A549 (cell line): ENCODE measurements at regions not wholly inside any gene's neighbourhood (a gene's known extent, or its start where the extent isn't known, plus 50 kb on each side); places are given as distances from the start of the nearest gene placed in this dataset.

Experiments
- ATAC-seq, 2 experiments: fragments of 200-7000 bp in 1 of 2; fragments of >200 bp in 1 of 2; cut with Nextera tagmentation in 1 of 2; cut with Tn5 transposase in 1 of 2; 3 replicates each; pipeline versions ENCODE4 v1.8.0 to v1.9.1; 2018 to 2020; ENCODE audit warnings: mild to moderate bottlenecking in 1 of 2, moderate library complexity in 1 of 2
- CTCF ChIA-PET: fragments of 300-600 bp; sonication (Branson Sonifier 250); formaldehyde crosslinking; extraction: SDS; loops from one replicate; lab custom pipeline; 2021; ENCODE audit warnings: antibody characterized with exemption, inconsistent platforms; lab: Yijun Ruan, JAX
- POLR2A ChIA-PET: fragments of 350-600 bp; formaldehyde crosslinking; extraction: SDS; loops from one replicate; lab custom pipeline; 2021; ENCODE audit warnings: antibody characterized with exemption, inconsistent platforms; lab: Yijun Ruan, JAX
- DNase-seq, 2 experiments: peaks; one replicate each; pipeline versions ENCODE4 v3.0.0 to v3.0.0-alpha.2; 2011 to 2016; ENCODE audit warnings: low read depth in 1 of 2, low spot score in 1 of 2
- FAIRE-seq: peaks from 2 replicates; lab custom pipeline; 2011; peaks lifted over from hg19 to GRCh38; lab: Jason Lieb, UNC
- H3K27ac ChIP-seq, 2 experiments: fragments of >200 bp; sonication (Bioruptor Twin); formaldehyde crosslinking; 3 replicates each; pipeline ENCODE4 v1.5.1; 2016 to 2017
- H3K4me1 ChIP-seq: fragments of >200 bp; sonication (Bioruptor Twin); formaldehyde crosslinking; 3 replicates; pipeline ENCODE4 v1.6.1; 2016
- H3K4me2 ChIP-seq: fragments of >200 bp; sonication (Bioruptor Twin); formaldehyde crosslinking; 3 replicates; pipeline ENCODE4 v1.6.1; 2016
- H3K4me3 ChIP-seq: fragments of >200 bp; sonication (Bioruptor Twin); formaldehyde crosslinking; 3 replicates; pipeline ENCODE4 v1.5.1; 2016
- H3K9me3 ChIP-seq: fragments of >200 bp; sonication (Bioruptor Twin); formaldehyde crosslinking; 3 replicates; pipeline ENCODE4 v1.6.1; 2016
- ATOH8 ChIP-seq: fragments of 250-450 bp; sonication (Bioruptor Pico); IDR thresholded peaks from 2 replicates; pipeline ENCODE4 v1.5.0; 2020; ENCODE audit warnings: low read depth, mild to moderate bottlenecking, moderate library complexity
- BCL3 ChIP-seq: fragments of >200 bp; sonication (Bioruptor Twin); formaldehyde crosslinking; IDR thresholded peaks from 3 replicates; pipeline ENCODE4 v1.6.1; 2016
- BHLHE40 ChIP-seq: IDR thresholded peaks from 2 replicates; pipeline ENCODE4 v1.6.1; 2012; ENCODE audit warnings: low read depth, low read length, inconsistent platforms
- CBX2 ChIP-seq: fragments of 200-600 bp; sonication (generic); IDR thresholded peaks from 2 replicates; pipeline ENCODE4 v1.6.1; 2016; ENCODE audit warnings: low read depth, mild to moderate bottlenecking, borderline replicate concordance
- E2F6 ChIP-seq: IDR thresholded peaks from 2 replicates; pipeline ENCODE4 v1.6.1; 2012; ENCODE audit warnings: low read depth, borderline replicate concordance
- EHF ChIP-seq: fragments of 250-450 bp; sonication (Bioruptor Pico); IDR thresholded peaks from 2 replicates; pipeline ENCODE4 v1.5.0; 2020; ENCODE audit warnings: mild to moderate bottlenecking
- ELK1 ChIP-seq: fragments of 150-350 bp; IDR thresholded peaks from 2 replicates; pipeline ENCODE4 v1.6.1; 2014; ENCODE audit warnings: low read depth, mild to moderate bottlenecking, low read length
- FOSL2 ChIP-seq, 2 experiments: fragments of 450-650 bp in 1 of 2; fragments of >200 bp in 1 of 2; sonication (Bioruptor Twin) in 1 of 2; formaldehyde crosslinking; IDR thresholded peaks; 2 replicates each; pipeline versions ENCODE4 v1.5.0 to v1.6.1; 2016 to 2020; ENCODE audit warnings: mild to moderate bottlenecking in 1 of 2, moderate library complexity in 1 of 2
- FOXS1 ChIP-seq: fragments of 250-450 bp; sonication (Bioruptor Pico); IDR thresholded peaks from 2 replicates; pipeline ENCODE4 v1.5.0; 2020; ENCODE audit warnings: mild to moderate bottlenecking, moderate library complexity
- HDAC2 ChIP-seq: fragments of 200-600 bp; sonication (generic); IDR thresholded peaks from 2 replicates; pipeline ENCODE4 v1.6.1; 2016
- HEYL ChIP-seq: fragments of 250-450 bp; sonication (Bioruptor Pico); IDR thresholded peaks from 2 replicates; pipeline ENCODE4 v1.8.0; 2021; ENCODE audit warnings: mild to moderate bottlenecking, moderate library complexity
- HMGXB4 ChIP-seq: fragments of 250-450 bp; sonication (Bioruptor Pico); IDR thresholded peaks from 2 replicates; pipeline ENCODE4 v1.5.0; 2021; ENCODE audit warnings: mild to moderate bottlenecking, moderate library complexity, borderline replicate concordance
- HOXA7 ChIP-seq: fragments of 250-450 bp; sonication (Bioruptor Pico); IDR thresholded peaks from 2 replicates; pipeline ENCODE4 v1.5.0; 2020; ENCODE audit warnings: mild to moderate bottlenecking, moderate library complexity
- HOXB13 ChIP-seq: fragments of 250-450 bp; sonication (Bioruptor Pico); IDR thresholded peaks from 2 replicates; pipeline ENCODE4 v1.5.0; 2020; ENCODE audit warnings: low read depth, mild to moderate bottlenecking, moderate library complexity
- KDM5A ChIP-seq: fragments of 200-600 bp; sonication (generic); IDR thresholded peaks from 2 replicates; pipeline ENCODE4 v1.6.1; 2016; ENCODE audit warnings: antibody characterized with exemption, mild to moderate bottlenecking
- MAFK ChIP-seq: fragments of 450-650 bp; IDR thresholded peaks from 2 replicates; pipeline ENCODE4 v1.6.1; 2014; ENCODE audit not compliant: partially characterized antibody
- MAX ChIP-seq: IDR thresholded peaks from 2 replicates; pipeline ENCODE4 v1.6.1; 2012
- MAZ ChIP-seq: fragments of 150-350 bp; IDR thresholded peaks from 2 replicates; pipeline ENCODE4 v1.6.1; 2014; ENCODE audit warnings: antibody characterized with exemption, low read depth, low read length, borderline replicate concordance
- MYC ChIP-seq: IDR thresholded peaks from 2 replicates; pipeline ENCODE4 v1.6.1; 2012; ENCODE audit warnings: mild to moderate bottlenecking, inconsistent platforms, low read length, improper control_type of control experiment, borderline replicate concordance
- POLR2AphosphoS2 ChIP-seq: conservative IDR thresholded peaks from 2 replicates; pipeline ENCODE4 v1.6.1; 2012; ENCODE audit warnings: low read length, improper control_type of control experiment, inconsistent platforms
- RAD21 ChIP-seq, 2 experiments: fragments of >200 bp in 1 of 2; sonication (Bioruptor Twin) in 1 of 2; formaldehyde crosslinking in 1 of 2; IDR thresholded peaks in 1 of 2; conservative IDR thresholded peaks in 1 of 2; 2 replicates in 1 of 2; 3 replicates in 1 of 2; pipeline ENCODE4 v1.6.1; 2012 to 2018; ENCODE audit warnings: inconsistent platforms in 1 of 2
- RARB ChIP-seq: fragments of 250-450 bp; sonication (Bioruptor Pico); IDR thresholded peaks from 2 replicates; pipeline ENCODE4 v1.8.0; 2021; ENCODE audit warnings: mild to moderate bottlenecking, moderate library complexity
- RCOR1 ChIP-seq: fragments of 150-350 bp; IDR thresholded peaks from 2 replicates; pipeline ENCODE4 v1.6.1; 2014; ENCODE audit warnings: antibody characterized with exemption, low read length, low read depth
- TFCP2L1 ChIP-seq: fragments of 250-450 bp; sonication (Bioruptor Pico); IDR thresholded peaks from 2 replicates; pipeline ENCODE4 v1.5.0; 2021; ENCODE audit warnings: mild to moderate bottlenecking
- TP53 ChIP-seq: fragments of 250-450 bp; sonication (Bioruptor Pico); IDR thresholded peaks from 2 replicates; pipeline ENCODE4 v1.5.0; 2021; ENCODE audit warnings: mild to moderate bottlenecking, moderate library complexity
- WGBS: methylation state at CpG from one replicate; pipeline ENCODE4 v1.1.6; 2017; ENCODE audit errors: missing lambda C conversion rate; 5-methylcytosine and 5-hydroxymethylcytosine counted together

GRCh38 chr15:79180318-79180717 is 89.7 kb upstream of the RASGRF1 start:
- Histone ChIP-seq H3K4me3 (no peak overlapping the region), H3K27ac (no peak overlapping the region), H3K4me1 (peaks cover 11% of the 10 kb centered on the region), H3K9me3 (no peaks in the 10 kb centered on the region), H3K4me2 (no peak overlapping the region)
- ChIA-PET CTCF (interaction anchor here (1.0 to 27.4 kb wide), 4 partner anchors 13 to 272 kb away, joined by 3 to 518 read pairs (median 77); no protein-coding TSS in a partner anchor), POLR2A (no interaction called here)
- FAIRE-seq (no peak), DNase-seq (no peak), ATAC-seq (no peak)
- TF ChIP-seq HOXB13 (CRISPR knock-in tag) (no peak), KDM5A (no peak), TFCP2L1 (CRISPR knock-in tag) (no peak), MAX (no peak), BCL3 (no peak), TP53 (CRISPR knock-in tag) (no peak)
- WGBS = 82% methylated on average over 5 of the region's 5 CpGs

- POLR2A ChIA-PET = no interaction called here
- Histone ChIP-seq H3K4me2 (peak overlapping the region; percentile 50), H3K9me3 (no peaks in the 10 kb centered on the region), H3K4me3 (no peak overlapping the region), H3K4me1 (peaks cover 11% of the 10 kb centered on the region), H3K27ac (no peak overlapping the region)
- WGBS = 64% methylated on average over 5 of the region's 5 CpGs
- FAIRE-seq (no peak), ATAC-seq (no peak), DNase-seq (no peak)
- TF ChIP-seq E2F6 = no peak
- no peak for TF ChIP-seq MYC
- TF ChIP-seq HEYL (CRISPR knock-in tag) = no peak
- TF ChIP-seq ELK1 = no peak
- no peak for TF ChIP-seq RARB
- TF ChIP-seq HDAC2 = no peak
- TF ChIP-seq HOXB13 (CRISPR knock-in tag) = no peak
- TF ChIP-seq MAX = no peak
- TF ChIP-seq RAD21 (conservative IDR thresholded peaks at IDR 0.05 in 1 of 2, IDR thresholded peaks at IDR 0.05 in 1 of 2) = no peak
- no peak for TF ChIP-seq FOSL2 (IDR thresholded peaks at IDR 0.05)
- TF ChIP-seq FOSL2 (CRISPR knock-in tag; IDR thresholded peaks at IDR 0.05) = no peak
- TF ChIP-seq BCL3 = no peak
- TF ChIP-seq BHLHE40 = no peak
- CTCF ChIA-PET = interaction anchor here (1.0 to 27.4 kb wide), 4 partner anchors 9 to 271 kb away, joined by 3 to 518 read pairs (median 78); no protein-coding TSS in a partner anchor
Observed at GRCh38 chr15:79179597-79179996, 89.0 kb upstream of the RASGRF1 start.

- CTCF ChIA-PET = interaction anchor here (0.7 to 27.4 kb wide), 5 partner anchors 9 to 423 kb away, joined by 3 to 518 read pairs (median 5); no protein-coding TSS in a partner anchor
- peak; percentile 85 to 92 for ATAC-seq
- H3K27ac ChIP-seq = no peak overlapping the region
- H3K9me3 ChIP-seq = no peaks in the 10 kb centered on the region
- POLR2A ChIA-PET = no interaction called here
- H3K4me1 ChIP-seq = peaks cover 11% of the 10 kb centered on the region
- no peak overlapping the region for H3K4me3 ChIP-seq
- 38% methylated on average over 14 of the region's 14 CpGs for WGBS
- peak; percentile 72 to 73 for DNase-seq
- no peak for FAIRE-seq
- H3K4me2 ChIP-seq = peak overlapping the region; percentile 50
- TF ChIP-seq CBX2 = no peak
- no peak for TF ChIP-seq RCOR1
- TF ChIP-seq MAFK = no peak
- no peak for TF ChIP-seq HOXA7
- TF ChIP-seq BHLHE40 = no peak
- TF ChIP-seq RAD21 (conservative IDR thresholded peaks at IDR 0.05 in 1 of 2, IDR thresholded peaks at IDR 0.05 in 1 of 2) = no peak
- no peak for TF ChIP-seq MAZ
- TF ChIP-seq ATOH8 = no peak; the same call in 1 of the 2 replicates
- no peak for TF ChIP-seq HMGXB4
- TF ChIP-seq POLR2AphosphoS2 = no peak
- TF ChIP-seq EHF (CRISPR knock-in tag) = no peak
- TF ChIP-seq FOSL2 (IDR thresholded peaks at IDR 0.05) = peak; percentile 93
- TF ChIP-seq FOSL2 (CRISPR knock-in tag; IDR thresholded peaks at IDR 0.05) = peak; percentile 91
- no peak for TF ChIP-seq FOXS1
Observed at GRCh38 chr15:79179108-79179561, 88.6 kb upstream of the RASGRF1 start.
